H1 (cell line): ENCODE measurements at regions not wholly inside any gene's neighbourhood (a gene's known extent, or its start where the extent isn't known, plus 50 kb on each side); places are given as distances from the start of the nearest gene placed in this dataset.

Source experiments
- CTCF ChIA-PET: fragments of 300-600 bp; sonication (Branson Sonifier 250); formaldehyde crosslinking; loops from one replicate; lab custom pipeline; 2021; ENCODE audit not compliant: partially characterized antibody; lab: Charles Lee
- POLR2A ChIA-PET: fragments of 300-600 bp; sonication (Branson Sonifier 250); formaldehyde crosslinking; loops from one replicate; lab custom pipeline; 2021; ENCODE audit warnings: inconsistent platforms; ENCODE audit not compliant: partially characterized antibody; lab: Charles Lee
- DNase-seq, 2 experiments: peaks; one replicate each; pipeline versions ENCODE4 v3.0.0 to v3.0.0-alpha.2; 2010 to 2022; ENCODE audit warnings: low spot score in 2 of 2, low read depth in 1 of 2, mixed read lengths in 1 of 2
- FAIRE-seq: peaks from 2 replicates; lab custom pipeline; 2011; peaks lifted over from hg19 to GRCh38; lab: Jason Lieb, UNC
- H2AFZ ChIP-seq: 2 replicates; pipeline ENCODE4 v1.8.1; 2012; ENCODE audit warnings: low read length, inconsistent platforms
- H2AK5ac ChIP-seq: 2 replicates; pipeline ENCODE4 v1.6.1; 2013; ENCODE audit warnings: low read depth, low read length
- H2BK120ac ChIP-seq: replicated peaks from 2 replicates; pipeline ENCODE3; 2013; ENCODE audit warnings: low read depth, low read length, inconsistent platforms
- H2BK12ac ChIP-seq: 2 replicates; pipeline ENCODE4 v1.6.1; 2013; ENCODE audit warnings: low read depth, low read length
- H2BK15ac ChIP-seq: 2 replicates; pipeline ENCODE4 v1.6.1; 2013; ENCODE audit warnings: low read length
- H2BK20ac ChIP-seq: 2 replicates; pipeline ENCODE4 v1.6.1; 2013; ENCODE audit warnings: low read length
- H2BK5ac ChIP-seq: 2 replicates; pipeline ENCODE4 v1.6.1; 2013; ENCODE audit warnings: low read depth, low read length
- H3K14ac ChIP-seq: 2 replicates; pipeline ENCODE4 v1.6.1; 2013; ENCODE audit warnings: inconsistent platforms; ENCODE audit not compliant: insufficient read length
- H3K18ac ChIP-seq: 2 replicates; pipeline ENCODE4 v1.6.1; 2013; ENCODE audit warnings: low read length; ENCODE audit errors: extremely low read depth
- H3K23ac ChIP-seq: 2 replicates; pipeline ENCODE4 v1.6.1; 2013; ENCODE audit warnings: inconsistent platforms; ENCODE audit not compliant: insufficient read length
- H3K23me2 ChIP-seq: 2 replicates; pipeline ENCODE4 v1.6.1; 2013; ENCODE audit warnings: low read depth, low read length
- H3K27ac ChIP-seq: 2 replicates; pipeline ENCODE4 v1.6.1; 2011; ENCODE audit warnings: low read depth, low read length, inconsistent platforms
- H3K27me3 ChIP-seq, 4 experiments: replicated peaks in 1 of 4; 1 replicate in 1 of 4; 2 replicates in 3 of 4; pipeline versions ENCODE4 v1.6.1 to v1.8.1; 2011 to 2013; ENCODE audit warnings: low read length in 3 of 4, mild to moderate bottlenecking in 3 of 4, inconsistent platforms in 2 of 4, mixed read lengths in 2 of 4, moderate library complexity in 1 of 4; ENCODE audit not compliant: control insufficient read depth in 3 of 4, insufficient read depth in 3 of 4; ENCODE audit errors: extremely low read depth in 1 of 4
- H3K36me3 ChIP-seq, 4 experiments: 2 replicates each; pipeline versions ENCODE4 v1.6.1 to v1.8.1; 2011 to 2013; ENCODE audit warnings: mild to moderate bottlenecking in 4 of 4, low read length in 3 of 4, moderate library complexity in 2 of 4, control low read depth in 1 of 4, inconsistent platforms in 1 of 4; ENCODE audit not compliant: insufficient read depth in 4 of 4, control insufficient read depth in 2 of 4
- H3K4ac ChIP-seq: replicated peaks from 2 replicates; pipeline ENCODE3; 2013; ENCODE audit warnings: low read length, low read depth, mixed read lengths, inconsistent platforms; ENCODE audit not compliant: insufficient read length
- H3K4me1 ChIP-seq, 4 experiments: replicated peaks in 1 of 4; 1 replicate in 1 of 4; 2 replicates in 3 of 4; pipeline versions ENCODE4 v1.6.1 to v1.8.1; 2011 to 2013; ENCODE audit warnings: low read length in 3 of 4, inconsistent platforms in 2 of 4, mixed read lengths in 1 of 4; ENCODE audit not compliant: insufficient read depth in 4 of 4, control insufficient read depth in 3 of 4
- H3K4me2 ChIP-seq, 2 experiments: 2 replicates each; pipeline versions ENCODE4 v1.6.1 to v1.8.1; 2011 to 2013; ENCODE audit warnings: low read depth in 2 of 2, low read length in 2 of 2, control low read depth in 1 of 2, inconsistent platforms in 1 of 2, mild to moderate bottlenecking in 1 of 2; ENCODE audit not compliant: insufficient read depth in 1 of 2
- H3K4me3 ChIP-seq, 4 experiments: fragments of 200-600, 300-600 bp in 1 of 4; sonication (generic), shearing (Covaris generic), sonication (Bioruptor Twin) in 1 of 4; 2 replicates each; pipeline versions ENCODE4 v1.5.1 to v1.8.1; 2011 to 2016; ENCODE audit warnings: low read length in 4 of 4, low read depth in 3 of 4, control low read depth in 2 of 4, inconsistent platforms in 2 of 4, mild to moderate bottlenecking in 2 of 4, mixed read lengths in 1 of 4, moderate library complexity in 1 of 4; ENCODE audit not compliant: insufficient read depth in 2 of 4; ENCODE audit errors: extremely low read depth in 1 of 4
- H3K56ac ChIP-seq: replicated peaks from 2 replicates; pipeline ENCODE3; 2013; ENCODE audit warnings: low read depth, mild to moderate bottlenecking, mixed read lengths, low read length, inconsistent platforms; ENCODE audit not compliant: insufficient read length
- H3K79me1 ChIP-seq: 2 replicates; pipeline ENCODE4 v1.6.1; 2013; ENCODE audit warnings: low read depth, low read length, control low read depth
- H3K79me2 ChIP-seq, 2 experiments: 2 replicates each; pipeline versions ENCODE4 v1.6.1 to v1.8.1; 2012 to 2013; ENCODE audit warnings: low read length in 2 of 2, mild to moderate bottlenecking in 2 of 2, inconsistent platforms in 1 of 2; ENCODE audit not compliant: insufficient read depth in 2 of 2, control insufficient read depth in 1 of 2
- H3K9ac ChIP-seq, 4 experiments: replicated peaks in 1 of 4; 1 replicate in 1 of 4; 2 replicates in 3 of 4; pipeline versions ENCODE4 v1.6.1 to v1.8.1; 2011 to 2013; ENCODE audit warnings: low read depth in 3 of 4, low read length in 3 of 4, control low read depth in 2 of 4, mild to moderate bottlenecking in 2 of 4, moderate library complexity in 2 of 4, inconsistent platforms in 1 of 4; ENCODE audit errors: extremely low read depth in 1 of 4
- H3K9me3 ChIP-seq, 2 experiments: 2 replicates each; pipeline versions ENCODE4 v1.6.1 to v1.8.1; 2012 to 2013; ENCODE audit warnings: mild to moderate bottlenecking in 2 of 2, moderate library complexity in 2 of 2, control low read depth in 1 of 2, inconsistent platforms in 1 of 2, low read depth in 1 of 2, low read length in 1 of 2, mixed read lengths in 1 of 2; ENCODE audit not compliant: insufficient read depth in 2 of 2
- H4K20me1 ChIP-seq, 2 experiments: replicated peaks in 1 of 2; 2 replicates each; pipeline versions ENCODE3 to v1.8.1; 2011 to 2013; ENCODE audit warnings: inconsistent platforms in 2 of 2, low read length in 2 of 2, mild to moderate bottlenecking in 1 of 2; ENCODE audit not compliant: insufficient read depth in 2 of 2, control insufficient read depth in 1 of 2
- H4K5ac ChIP-seq: 2 replicates; pipeline ENCODE4 v1.6.1; 2013; ENCODE audit warnings: low read length, low read depth, mixed read lengths, inconsistent platforms; ENCODE audit not compliant: insufficient read length
- H4K8ac ChIP-seq: 2 replicates; pipeline ENCODE4 v1.8.0; 2013; ENCODE audit warnings: mild to moderate bottlenecking, moderate library complexity, low read length, inconsistent platforms; ENCODE audit not compliant: insufficient read depth; ENCODE audit errors: extremely low read depth
- H4K91ac ChIP-seq: replicated peaks from 2 replicates; pipeline ENCODE3; 2013; ENCODE audit warnings: low read length, mixed read lengths, inconsistent platforms; ENCODE audit not compliant: insufficient read length
- ATF2 ChIP-seq: IDR thresholded peaks from 2 replicates; pipeline ENCODE4 v1.6.1; 2012; ENCODE audit warnings: low read length, inconsistent platforms
- BACH1 ChIP-seq: IDR thresholded peaks from 2 replicates; pipeline ENCODE4 v1.6.1; 2012; ENCODE audit warnings: low read length, improper control_type of control experiment
- BCL11A ChIP-seq, 2 experiments: IDR thresholded peaks; one replicate each; pipeline ENCODE4 v1.6.1; 2011; ENCODE audit warnings: low read depth in 2 of 2, low read length in 2 of 2, mild to moderate bottlenecking in 2 of 2
- CHD2 ChIP-seq: IDR thresholded peaks from 2 replicates; pipeline ENCODE4 v1.6.1; 2012; ENCODE audit warnings: low read length, improper control_type of control experiment
- EP300 ChIP-seq, 2 experiments: IDR thresholded peaks; 1 replicate in 1 of 2; 2 replicates in 1 of 2; pipeline ENCODE4 v1.6.1; 2011 to 2012; ENCODE audit warnings: low read depth in 2 of 2, low read length in 2 of 2, mild to moderate bottlenecking in 2 of 2, borderline replicate concordance in 1 of 2, inconsistent platforms in 1 of 2, moderate library complexity in 1 of 2
- JUND ChIP-seq: IDR thresholded peaks from 2 replicates; pipeline ENCODE4 v1.6.1; 2011; ENCODE audit warnings: mild to moderate bottlenecking, improper control_type of control experiment, low read length
- SAP30 ChIP-seq: fragments of 300-600 bp; sonication (generic); IDR thresholded peaks from 2 replicates; pipeline ENCODE4 v1.7.1; 2012; ENCODE audit warnings: low read length, moderate library complexity, mild to moderate bottlenecking, inconsistent platforms; ENCODE audit not compliant: insufficient read depth, insufficient replicate concordance
- SIN3A ChIP-seq, 2 experiments: IDR thresholded peaks in 1 of 2; conservative IDR thresholded peaks in 1 of 2; 2 replicates each; pipeline ENCODE4 v1.6.1; 2011 to 2012; ENCODE audit warnings: low read length in 2 of 2, improper control_type of control experiment in 1 of 2, low read depth in 1 of 2, mild to moderate bottlenecking in 1 of 2
- TEAD4 ChIP-seq: IDR thresholded peaks from 2 replicates; pipeline ENCODE4 v1.6.1; 2012; ENCODE audit warnings: low read depth, low read length, inconsistent platforms, mixed read lengths
- WGBS, 2 experiments: shearing (Covaris generic) in 1 of 2; methylation state at CpG; one replicate each; pipeline versions ENCODE4 v1.1.6 to v1.1.7; 2013 to 2015; ENCODE audit warnings: low lambda C conversion rate in 2 of 2, mixed read lengths in 2 of 2, inconsistent platforms in 1 of 2, low coverage in 1 of 2, missing lambda C conversion rate in 1 of 2; ENCODE audit not compliant: insufficient replicate concordance in 2 of 2, insufficient coverage in 1 of 2, insufficient read length in 1 of 2; ENCODE audit errors: extremely low coverage in 1 of 2, missing lambda C conversion rate in 1 of 2; 5-methylcytosine and 5-hydroxymethylcytosine counted together

GRCh38 chr4:138741766-138742377, 273.7 kb upstream of the NOCT start:
- Histone ChIP-seq H4K5ac (no peak overlapping the region), H2BK5ac (no peak overlapping the region), H3K79me1 (no peaks in the 10 kb centered on the region), H3K27me3 (no peaks in the 10 kb centered on the region), H3K4me3 (no peak overlapping the region), H3K9ac (no peak overlapping the region), H2BK120ac (no peak overlapping the region), H3K4me1 (no peaks in the 10 kb centered on the region), H3K14ac (no peak overlapping the region), H3K23me2 (no peaks in the 10 kb centered on the region; the same call in 1 of the 2 replicates), H4K20me1 (no peaks in the 10 kb centered on the region), H4K91ac (no peak overlapping the region), H2AK5ac (no peak overlapping the region), H2BK12ac (no peak overlapping the region), H3K9me3 (peaks cover 3 to 8% of the 10 kb centered on the region in 2 experiments; a peak in 3 of 4 replicates), H2BK15ac (no peak overlapping the region), H4K8ac (no peak overlapping the region), H3K79me2 (no peaks in the 10 kb centered on the region), H3K27ac (no peak overlapping the region), H3K18ac (no peak overlapping the region), H2AFZ (no peak overlapping the region), H3K4me2 (no peak overlapping the region), H3K4ac (no peak overlapping the region), H2BK20ac (no peak overlapping the region), H3K56ac (no peak overlapping the region), H3K36me3 (no peaks in the 10 kb centered on the region; a peak in 1 of 8 replicates), H3K23ac (no peak overlapping the region)
- ChIA-PET CTCF (interaction anchor here (0.6 to 0.7 kb wide), 2 partner anchors 194 to 1617 kb away, joined by 3 read pairs; no protein-coding TSS in a partner anchor), POLR2A (no interaction called here)
- no peak for FAIRE-seq
- no peak for DNase-seq
- 75% methylated on average over 5 of the region's 5 CpGs; no CpG with 5 or more reads in 1 of the 2 experiments for WGBS, 2 experiments
- TF ChIP-seq BCL11A (IDR thresholded peaks at IDR 0.05; ENCODE audit: low read depth in 2 of 2, low read length in 2 of 2) (no peak), TEAD4 (no peak), BACH1 (no peak), EP300 (IDR thresholded peaks at IDR 0.05; ENCODE audit: borderline replicate concordance in 1 of 2, low read depth in 2 of 2, low read length in 2 of 2) (no peak), ATF2 (no peak), SAP30 (no peak), CHD2 (no peak), JUND (no peak), SIN3A (conservative IDR thresholded peaks at IDR 0.05 in 1 of 2, IDR thresholded peaks at IDR 0.05 in 1 of 2; ENCODE audit: low read depth in 1 of 2, low read length in 2 of 2) (no peak)
